ENCODE measurements at regions not wholly inside any gene's neighbourhood (a gene's known extent, or its start where the extent isn't known, plus 50 kb on each side); places are given as distances from the start of the nearest gene placed in this dataset.

GRCh38 chr12:65595016-65595560 is 229.2 kb upstream of the HMGA2 start:
- H3K4me3 ChIP-seq (ENCODE audit: low read depth, low read length), result no peak overlapping the region
- no peak for DNase-seq (ENCODE audit: low read depth)
- TF ChIP-seq CTCF (IDR thresholded peaks at IDR 0.05; ENCODE audit: low read depth, low read length), result no peak
- TF ChIP-seq POLR2A (IDR thresholded peaks at IDR 0.05; ENCODE audit: extremely low read depth, insufficient read length), result no peak
- TF ChIP-seq MYC (IDR thresholded peaks at IDR 0.05; ENCODE audit: low read depth, low read length), result no peak
- TF ChIP-seq MAX (IDR thresholded peaks at IDR 0.05; ENCODE audit: low read depth, low read length), result no peak

GRCh38 chr12:65596514-65597091 is 227.7 kb upstream of the HMGA2 start:
- no peak overlapping the region for H3K4me3 ChIP-seq (ENCODE audit: low read depth, low read length)
- DNase-seq (ENCODE audit: low read depth), result no peak
- TF ChIP-seq MAX (IDR thresholded peaks at IDR 0.05; ENCODE audit: low read depth, low read length) (no peak), MYC (IDR thresholded peaks at IDR 0.05; ENCODE audit: low read depth, low read length) (no peak), POLR2A (IDR thresholded peaks at IDR 0.05; ENCODE audit: extremely low read depth, insufficient read length) (no peak), CTCF (IDR thresholded peaks at IDR 0.05; ENCODE audit: low read depth, low read length) (no peak)

- H3K4me3 ChIP-seq (ENCODE audit: low read depth, low read length), result no peak overlapping the region
- TF ChIP-seq POLR2A (IDR thresholded peaks at IDR 0.05; ENCODE audit: extremely low read depth, insufficient read length) (no peak), MAX (IDR thresholded peaks at IDR 0.05; ENCODE audit: low read depth, low read length) (no peak), MYC (IDR thresholded peaks at IDR 0.05; ENCODE audit: low read depth, low read length) (no peak), CTCF (IDR thresholded peaks at IDR 0.05; ENCODE audit: low read depth, low read length) (no peak)
- peak; percentile 8 for DNase-seq (ENCODE audit: low read depth)
These were observed 226.8 kb upstream of the HMGA2 start for GRCh38 chr12:65597527-65597926.

- TF ChIP-seq POLR2A (IDR thresholded peaks at IDR 0.05; ENCODE audit: extremely low read depth, insufficient read length) (no peak), CTCF (IDR thresholded peaks at IDR 0.05; ENCODE audit: low read depth, low read length) (no peak), MAX (IDR thresholded peaks at IDR 0.05; ENCODE audit: low read depth, low read length) (no peak), MYC (IDR thresholded peaks at IDR 0.05; ENCODE audit: low read depth, low read length) (no peak)
- H3K4me3 ChIP-seq (ENCODE audit: low read depth, low read length), result no peak overlapping the region
- no peak for DNase-seq (ENCODE audit: low read depth)
These were observed 225.6 kb upstream of the HMGA2 start for GRCh38 chr12:65598688-65599087.

- DNase-seq (ENCODE audit: low read depth), result no peak
- H3K4me3 ChIP-seq (ENCODE audit: low read depth, low read length), result no peak overlapping the region
- no peak for TF ChIP-seq MAX (IDR thresholded peaks at IDR 0.05; ENCODE audit: low read depth, low read length)
- TF ChIP-seq POLR2A (IDR thresholded peaks at IDR 0.05; ENCODE audit: extremely low read depth, insufficient read length), result no peak
- no peak for TF ChIP-seq MYC (IDR thresholded peaks at IDR 0.05; ENCODE audit: low read depth, low read length)
- no peak for TF ChIP-seq CTCF (IDR thresholded peaks at IDR 0.05; ENCODE audit: low read depth, low read length)
These were observed 222.1 kb upstream of the HMGA2 start for GRCh38 chr12:65602253-65602609.
